Type B pancreatic cell (in vitro differentiated cells): ENCODE measurements at regions not wholly inside any gene's neighbourhood (a gene's known extent, or its start where the extent isn't known, plus 50 kb on each side); places are given as distances from the start of the nearest gene placed in this dataset.

Experiments used
- DNase-seq: peaks from one replicate; pipeline ENCODE4 v3.0.0; 2021; ENCODE audit warnings: mixed read lengths; ENCODE audit not compliant: unreplicated experiment; ENCODE audit errors: extremely low spot score
- H3K27ac Mint-ChIP-seq: 2 replicates; pipeline ENCODE4 v1.8.0; 2021; ENCODE audit warnings: mild to moderate bottlenecking, mixed read lengths
- H3K27me3 Mint-ChIP-seq: 2 replicates; pipeline ENCODE4 v1.8.0; 2021; ENCODE audit warnings: mixed read lengths
- H3K36me3 Mint-ChIP-seq: 2 replicates; pipeline ENCODE4 v1.8.0; 2021; ENCODE audit warnings: mixed read lengths
- H3K4me1 Mint-ChIP-seq: one replicate; pipeline ENCODE4 v1.8.0; 2021; ENCODE audit warnings: mixed read lengths; ENCODE audit not compliant: unreplicated experiment
- H3K4me3 Mint-ChIP-seq: 2 replicates; pipeline ENCODE4 v1.8.0; 2021; ENCODE audit warnings: mild to moderate bottlenecking, mixed read lengths
- H3K9me3 Mint-ChIP-seq: 2 replicates; pipeline ENCODE4 v1.8.0; 2021; ENCODE audit warnings: mixed read lengths
- CTCF ChIP-seq: fragments of 200-600 bp; sonication (generic); conservative IDR thresholded peaks from 2 replicates; pipeline ENCODE4 v1.5.0; 2021; ENCODE audit warnings: antibody characterized with exemption, mild to moderate bottlenecking

GRCh38 chr5:135100431-135100830 is 66.4 kb upstream of the PITX1 start:
- Mint-ChIP-seq H3K27ac (no peak overlapping the region), H3K36me3 (no peaks in the 10 kb centered on the region), H3K4me3 (no peak overlapping the region), H3K4me1 (no peaks in the 10 kb centered on the region), H3K9me3 (no peaks in the 10 kb centered on the region), H3K27me3 (peaks cover 11% of the 10 kb centered on the region)
- TF ChIP-seq CTCF, result no peak
- DNase-seq, result no peak

GRCh38 chr5:135100011-135100410 is 66.0 kb upstream of the PITX1 start:
- Mint-ChIP-seq H3K9me3 (no peaks in the 10 kb centered on the region), H3K4me1 (no peaks in the 10 kb centered on the region), H3K4me3 (no peak overlapping the region), H3K27me3 (peaks cover 15% of the 10 kb centered on the region), H3K27ac (no peak overlapping the region), H3K36me3 (no peaks in the 10 kb centered on the region)
- DNase-seq, result no peak
- TF ChIP-seq CTCF, result no peak

DNA sequence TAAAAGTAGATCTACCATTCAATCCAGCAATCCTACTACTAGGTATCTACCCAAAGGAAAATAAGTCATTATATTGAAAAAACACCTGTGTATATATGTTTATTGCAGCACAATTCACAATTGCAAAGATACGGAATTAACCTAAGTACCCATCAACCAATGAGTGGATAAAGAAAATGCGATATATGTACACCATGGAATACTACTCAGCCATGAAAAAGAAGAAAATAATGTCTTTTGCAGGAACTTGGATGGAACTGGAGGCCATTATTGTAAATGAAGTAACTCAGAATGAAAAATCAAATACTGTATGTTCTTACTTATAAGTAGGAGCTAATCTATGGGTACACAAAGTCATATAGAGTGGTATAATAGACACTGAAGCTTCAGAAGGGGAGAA is 63.4 kb upstream of the PITX1 start:
- Mint-ChIP-seq H3K9me3 (no peaks in the 10 kb centered on the region), H3K27ac (no peak overlapping the region), H3K4me1 (no peaks in the 10 kb centered on the region), H3K36me3 (no peaks in the 10 kb centered on the region), H3K4me3 (no peak overlapping the region), H3K27me3 (peaks cover 22% of the 10 kb centered on the region)
- TF ChIP-seq CTCF, result no peak
- DNase-seq, result no peak

DNA sequence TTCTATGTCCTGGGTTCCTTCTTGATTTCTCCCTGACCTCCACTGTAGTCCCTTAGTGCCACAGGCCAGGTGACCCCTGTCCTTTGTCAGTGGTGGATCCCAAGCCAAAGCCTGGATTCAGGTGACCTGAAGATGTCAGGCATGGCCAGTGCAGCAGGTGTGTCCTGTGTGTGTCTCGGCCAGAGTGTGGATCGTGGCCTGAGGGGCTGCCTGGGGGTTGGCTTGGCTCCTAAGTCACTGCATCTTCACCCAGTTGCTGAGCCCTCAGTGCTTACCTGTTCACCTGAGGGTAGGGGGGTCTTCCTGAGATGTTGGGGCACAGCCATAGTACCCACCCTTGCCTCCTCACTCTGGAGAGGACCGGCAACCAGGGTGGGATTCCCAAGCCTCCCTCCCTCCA is 61.8 kb upstream of the PITX1 start:
- no peaks in the 10 kb centered on the region for H3K9me3 Mint-ChIP-seq
- H3K4me1 Mint-ChIP-seq, result no peaks in the 10 kb centered on the region
- DNase-seq, result no peak
- H3K27me3 Mint-ChIP-seq, result peaks cover 23% of the 10 kb centered on the region
- H3K27ac Mint-ChIP-seq, result no peak overlapping the region
- H3K4me3 Mint-ChIP-seq, result no peak overlapping the region
- TF ChIP-seq CTCF, result no peak
- no peaks in the 10 kb centered on the region for H3K36me3 Mint-ChIP-seq

DNA sequence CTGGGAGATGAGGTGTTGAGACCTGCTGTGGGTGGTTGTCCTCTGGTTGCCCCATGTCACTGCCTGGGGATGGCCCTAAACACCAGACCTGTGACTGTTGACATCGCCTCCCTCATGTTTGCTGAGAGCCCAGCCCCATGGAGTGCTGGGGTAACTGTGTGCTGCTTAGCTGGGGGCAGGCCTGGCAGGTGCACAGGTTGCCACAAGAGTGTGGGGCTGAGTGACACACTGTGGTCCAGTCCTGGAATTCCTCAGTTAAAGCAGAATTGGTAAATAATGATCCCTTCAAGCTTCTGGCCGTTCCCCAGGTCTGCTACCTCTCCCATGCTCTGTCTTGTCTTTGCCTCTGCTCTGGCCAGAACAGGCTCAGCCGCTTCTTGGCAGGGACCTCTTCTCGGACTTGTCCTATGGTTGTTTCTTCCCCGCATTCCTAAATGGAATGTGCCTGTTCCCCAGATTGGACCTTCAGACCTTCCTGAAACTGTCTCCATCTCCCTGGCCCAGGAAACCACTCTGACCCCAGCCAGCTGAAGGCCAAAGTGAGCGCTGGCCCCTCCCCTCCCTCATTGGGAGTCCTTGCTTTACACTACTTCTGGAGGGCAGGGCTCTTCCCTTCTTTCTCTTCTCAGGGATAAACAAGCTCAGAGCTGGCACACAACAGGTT is 61.2 kb upstream of the PITX1 start:
- peaks cover 27% of the 10 kb centered on the region for H3K27me3 Mint-ChIP-seq
- H3K4me3 Mint-ChIP-seq, result no peak overlapping the region
- DNase-seq, result no peak
- no peaks in the 10 kb centered on the region for H3K4me1 Mint-ChIP-seq
- no peak overlapping the region for H3K27ac Mint-ChIP-seq
- TF ChIP-seq CTCF, result no peak
- H3K9me3 Mint-ChIP-seq, result no peaks in the 10 kb centered on the region
- no peaks in the 10 kb centered on the region for H3K36me3 Mint-ChIP-seq
